Neuronal stem cell (in vitro differentiated cells): ENCODE measurements at regions not wholly inside any gene's neighbourhood (a gene's known extent, or its start where the extent isn't known, plus 50 kb on each side); places are given as distances from the start of the nearest gene placed in this dataset.

Experiments
- DNase-seq: peaks from one replicate; pipeline ENCODE4 v3.0.0-alpha.2; 2013; ENCODE audit warnings: low spot score
- H2AFZ ChIP-seq: one replicate; pipeline ENCODE4 v1.6.1; 2013; ENCODE audit warnings: mild to moderate bottlenecking, low read length, inconsistent platforms
- H2AK5ac ChIP-seq: 2 replicates; pipeline ENCODE4 v1.6.1; 2013; ENCODE audit warnings: low read depth, mild to moderate bottlenecking, inconsistent platforms, low read length, moderate library complexity, mixed read lengths
- H2BK120ac ChIP-seq: 2 replicates; pipeline ENCODE4 v1.6.1; 2013; ENCODE audit warnings: low read depth, mild to moderate bottlenecking, inconsistent platforms, low read length, moderate library complexity, mixed read lengths
- H2BK12ac ChIP-seq: one replicate; pipeline ENCODE4 v1.6.1; 2013; ENCODE audit warnings: low read length, inconsistent platforms
- H2BK15ac ChIP-seq: 2 replicates; pipeline ENCODE4 v1.6.1; 2013; ENCODE audit warnings: mild to moderate bottlenecking, low read length, inconsistent platforms, mixed read lengths
- H2BK5ac ChIP-seq: one replicate; pipeline ENCODE4 v1.6.1; 2013; ENCODE audit warnings: inconsistent platforms, mild to moderate bottlenecking, low read length, moderate library complexity
- H3K14ac ChIP-seq: one replicate; pipeline ENCODE4 v1.6.1; 2013; ENCODE audit warnings: low read length, inconsistent platforms
- H3K18ac ChIP-seq: 2 replicates; pipeline ENCODE4 v1.6.1; 2013; ENCODE audit warnings: low read length, inconsistent platforms
- H3K23ac ChIP-seq: 2 replicates; pipeline ENCODE4 v1.6.1; 2013; ENCODE audit warnings: low read depth, mild to moderate bottlenecking, mixed read lengths, low read length, inconsistent platforms; ENCODE audit not compliant: poor library complexity
- H3K27ac ChIP-seq: replicated peaks from 3 replicates; pipeline ENCODE4 v1.5.1; 2013; ENCODE audit warnings: low read length, inconsistent platforms
- H3K27me3 ChIP-seq, 3 experiments: 2 replicates each; pipeline ENCODE4 v1.6.1; 2013; ENCODE audit warnings: low read length in 3 of 3, mild to moderate bottlenecking in 2 of 3, inconsistent platforms in 1 of 3, low read depth in 1 of 3, mixed read lengths in 1 of 3, moderate library complexity in 1 of 3; ENCODE audit not compliant: control insufficient read depth in 3 of 3, insufficient read depth in 3 of 3
- H3K36me3 ChIP-seq, 2 donors: replicated peaks in 1 of 2; 2 replicates each; pipeline ENCODE4 v1.6.1; 2013; ENCODE audit warnings: low read length in 2 of 2; ENCODE audit not compliant: control insufficient read depth in 2 of 2, insufficient read depth in 2 of 2
- H3K4ac ChIP-seq: 2 replicates; pipeline ENCODE4 v1.6.1; 2013; ENCODE audit warnings: inconsistent platforms, mild to moderate bottlenecking, low read length, moderate library complexity
- H3K4me1 ChIP-seq, 2 donors: 1 replicate in 1 of 2; 2 replicates in 1 of 2; pipeline ENCODE4 v1.6.1; 2013; ENCODE audit warnings: low read length in 2 of 2, low read depth in 1 of 2; ENCODE audit not compliant: control insufficient read depth in 2 of 2, insufficient read depth in 1 of 2
- H3K4me2 ChIP-seq: one replicate; pipeline ENCODE4 v1.6.1; 2013; ENCODE audit warnings: mild to moderate bottlenecking, low read length, inconsistent platforms; ENCODE audit not compliant: insufficient read depth, poor library complexity, severe bottlenecking
- H3K4me3 ChIP-seq, 2 donors: 2 replicates each; pipeline ENCODE4 v1.5.1; 2013; ENCODE audit warnings: low read length in 2 of 2, mild to moderate bottlenecking in 2 of 2, inconsistent platforms in 1 of 2, moderate library complexity in 1 of 2
- H3K79me1 ChIP-seq: one replicate; pipeline ENCODE4 v1.6.1; 2013; ENCODE audit warnings: low read depth, mild to moderate bottlenecking, inconsistent platforms, low read length, moderate library complexity
- H3K9ac ChIP-seq: one replicate; pipeline ENCODE4 v1.6.1; 2013; ENCODE audit warnings: mild to moderate bottlenecking, low read depth, low read length, inconsistent platforms; ENCODE audit not compliant: poor library complexity
- H3K9me3 ChIP-seq, 2 donors: replicated peaks in 1 of 2; 2 replicates each; pipeline versions ENCODE3 to v1.6.1; 2013; ENCODE audit warnings: low read length in 2 of 2, mild to moderate bottlenecking in 2 of 2, inconsistent platforms in 1 of 2, low read depth in 1 of 2, mixed read lengths in 1 of 2, moderate library complexity in 1 of 2; ENCODE audit not compliant: control insufficient read depth in 2 of 2, insufficient read depth in 1 of 2
- H4K8ac ChIP-seq: one replicate; pipeline ENCODE4 v1.6.1; 2013; ENCODE audit warnings: low read depth, mild to moderate bottlenecking, inconsistent platforms, low read length, moderate library complexity
- H4K91ac ChIP-seq: one replicate; pipeline ENCODE4 v1.6.1; 2013; ENCODE audit warnings: low read length, low read depth, mild to moderate bottlenecking, inconsistent platforms; ENCODE audit not compliant: poor library complexity
- WGBS, 2 donors: extraction: QIAGEN DNeasy Blood & Tissue Kit; methylation state at CpG; one replicate each; pipeline ENCODE4 v1.1.7; 2013; ENCODE audit warnings: missing lambda C conversion rate in 2 of 2, mixed read lengths in 1 of 2; ENCODE audit not compliant: insufficient read length in 2 of 2, insufficient replicate concordance in 1 of 2; ENCODE audit errors: extremely low coverage in 2 of 2; 5-methylcytosine and 5-hydroxymethylcytosine counted together

- no peak overlapping the region for H2BK120ac ChIP-seq
- no peaks in the 10 kb centered on the region for H3K79me1 ChIP-seq
- no peak overlapping the region for H2BK12ac ChIP-seq
- no peak overlapping the region for H3K18ac ChIP-seq
- no peak for DNase-seq
- H3K4me3 ChIP-seq = no peak overlapping the region
- H3K9ac ChIP-seq = no peak overlapping the region
- no peak overlapping the region for H2AFZ ChIP-seq
- no peak overlapping the region for H2BK5ac ChIP-seq
- H3K4ac ChIP-seq = no peak overlapping the region
- H4K91ac ChIP-seq = no peak overlapping the region
- H2BK15ac ChIP-seq = no peak overlapping the region
- H2AK5ac ChIP-seq = no peak overlapping the region
- H3K27ac ChIP-seq = no peak overlapping the region
- no peaks in the 10 kb centered on the region for H3K4me1 ChIP-seq
- peaks cover 0 to 8% of the 10 kb centered on the region in 2 donors for H3K9me3 ChIP-seq
- H3K23ac ChIP-seq = no peak overlapping the region
- no peak overlapping the region for H3K4me2 ChIP-seq
- no CpG with 5 or more reads among the region's 2 CpGs for WGBS, 2 donors
- H3K27me3 ChIP-seq = no peaks in the 10 kb centered on the region
- no peak overlapping the region for H4K8ac ChIP-seq
- no peaks in the 10 kb centered on the region for H3K36me3 ChIP-seq
- H3K14ac ChIP-seq = no peak overlapping the region
These were observed 1688.4 kb upstream of the CDH9 start for GRCh38 chr5:28726815-28727214.

GRCh38 chr5:28725001-28725400 is 1686.6 kb upstream of the CDH9 start:
- Histone ChIP-seq H3K18ac (no peak overlapping the region), H3K79me1 (no peaks in the 10 kb centered on the region), H4K91ac (no peak overlapping the region), H3K23ac (no peak overlapping the region), H3K14ac (no peak overlapping the region), H3K27me3 (no peaks in the 10 kb centered on the region), H3K36me3 (no peaks in the 10 kb centered on the region), H3K4me3 (no peak overlapping the region), H2BK120ac (no peak overlapping the region), H2BK15ac (no peak overlapping the region), H2BK12ac (no peak overlapping the region), H2AFZ (no peak overlapping the region), H2AK5ac (no peak overlapping the region), H3K4ac (no peak overlapping the region), H2BK5ac (no peak overlapping the region), H3K9ac (no peak overlapping the region), H3K9me3 (peaks cover 0 to 8% of the 10 kb centered on the region in 2 donors), H3K4me2 (no peak overlapping the region), H4K8ac (no peak overlapping the region), H3K4me1 (no peaks in the 10 kb centered on the region), H3K27ac (no peak overlapping the region)
- WGBS, 2 donors = no CpG with 5 or more reads among the region's 3 CpGs
- DNase-seq = no peak

GRCh38 chr5:28714907-28715698 is 1676.7 kb upstream of the CDH9 start:
- no peak overlapping the region for H3K18ac ChIP-seq
- H4K8ac ChIP-seq = no peak overlapping the region
- no peaks in the 10 kb centered on the region for H3K27me3 ChIP-seq
- no peak overlapping the region for H2BK120ac ChIP-seq
- H3K14ac ChIP-seq = no peak overlapping the region
- DNase-seq = no peak
- no peak overlapping the region for H3K4me3 ChIP-seq
- no peak overlapping the region for H3K4me2 ChIP-seq
- no CpG with 5 or more reads among the region's 4 CpGs for WGBS, 2 donors
- H3K79me1 ChIP-seq = no peaks in the 10 kb centered on the region
- no peak overlapping the region for H3K23ac ChIP-seq
- no peak overlapping the region for H2AK5ac ChIP-seq
- H3K36me3 ChIP-seq = no peaks in the 10 kb centered on the region
- H3K9ac ChIP-seq = no peak overlapping the region
- H4K91ac ChIP-seq = no peak overlapping the region
- H2BK15ac ChIP-seq = no peak overlapping the region
- no peak overlapping the region for H2BK5ac ChIP-seq
- H3K9me3 ChIP-seq = no peaks in the 10 kb centered on the region
- H3K4ac ChIP-seq = no peak overlapping the region
- no peak overlapping the region for H2AFZ ChIP-seq
- no peak overlapping the region for H2BK12ac ChIP-seq
- H3K27ac ChIP-seq = no peak overlapping the region
- H3K4me1 ChIP-seq = no peaks in the 10 kb centered on the region

GRCh38 chr5:28710360-28710759 is 1672.0 kb upstream of the CDH9 start:
- H2BK15ac ChIP-seq = no peak overlapping the region

More at GRCh38 chr5:28710360-28710759, 1672.0 kb upstream of the CDH9 start:
- H2BK120ac ChIP-seq = no peak overlapping the region
- no peaks in the 10 kb centered on the region for H3K27me3 ChIP-seq
- H3K4me2 ChIP-seq = no peak overlapping the region
- no peak overlapping the region for H3K27ac ChIP-seq
- H3K18ac ChIP-seq = no peak overlapping the region
- no peak for DNase-seq
- no peak overlapping the region for H3K23ac ChIP-seq
- H4K91ac ChIP-seq = no peak overlapping the region
- H3K4me3 ChIP-seq = no peak overlapping the region
- H2BK5ac ChIP-seq = no peak overlapping the region
- H3K36me3 ChIP-seq = no peaks in the 10 kb centered on the region
- H4K8ac ChIP-seq = no peak overlapping the region
- H3K4me1 ChIP-seq = no peaks in the 10 kb centered on the region
- no peak overlapping the region for H2AFZ ChIP-seq
- no peak overlapping the region for H2BK12ac ChIP-seq
- no peak overlapping the region for H3K9ac ChIP-seq
- H2AK5ac ChIP-seq = no peak overlapping the region
- no peak overlapping the region for H3K14ac ChIP-seq
- H3K79me1 ChIP-seq = no peaks in the 10 kb centered on the region
- H3K9me3 ChIP-seq = no peaks in the 10 kb centered on the region
- H3K4ac ChIP-seq = no peak overlapping the region
